GM21423 (cell line): ENCODE measurements at regions not wholly inside any gene's neighbourhood (a gene's known extent, or its start where the extent isn't known, plus 50 kb on each side); places are given as distances from the start of the nearest gene placed in this dataset.

Experiments
- ATAC-seq: cut with Tn5 transposase; IDR thresholded peaks from one replicate; pipeline ENCODE4 v1.9.1; 2021; ENCODE audit warnings: mild to moderate bottlenecking, moderate library complexity; ENCODE audit not compliant: unreplicated experiment

DNA sequence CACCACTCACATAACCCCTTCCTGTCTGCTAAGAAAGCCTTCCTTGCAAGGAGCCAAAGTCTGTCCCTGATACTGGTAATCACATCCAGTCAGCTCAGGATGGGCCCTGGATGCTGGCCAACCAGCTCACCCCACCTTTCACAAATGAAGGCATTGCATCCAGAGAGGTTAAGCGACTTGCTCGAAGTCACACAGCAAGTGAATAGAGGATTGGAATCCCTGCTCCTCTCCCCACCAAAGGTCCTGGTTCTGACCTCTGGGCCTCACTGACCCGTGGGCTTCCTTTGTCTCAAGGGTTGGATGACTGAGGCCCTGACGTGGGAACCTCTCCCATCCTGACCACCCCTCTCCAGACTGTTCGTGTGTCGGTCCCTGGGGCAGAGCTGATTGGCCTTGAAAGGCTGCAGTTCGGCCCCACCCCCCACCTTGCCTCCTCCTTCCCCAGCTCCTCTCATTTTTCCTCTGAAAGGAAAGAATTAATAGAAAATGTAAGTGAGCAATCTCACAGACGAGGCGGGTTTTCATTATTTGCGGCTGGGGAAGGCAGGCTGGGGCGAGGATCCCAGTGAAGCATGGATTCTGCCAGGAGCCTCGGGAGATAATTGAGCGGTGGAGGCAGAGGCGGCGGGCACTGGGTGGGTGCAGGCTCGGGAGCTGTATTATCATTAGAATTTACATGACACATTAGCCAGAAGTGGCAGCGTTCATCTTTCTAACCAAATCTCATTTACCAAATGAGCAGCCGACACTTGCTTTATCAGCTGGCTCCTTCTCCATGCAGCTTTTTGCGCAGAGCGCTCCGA lies 101.5 kb upstream of the CSF3R start:
- no peak for ATAC-seq

- ATAC-seq, result no peak
These were observed 100.4 kb upstream of the CSF3R start for GRCh38 chr1:36583080-36583479.

DNA sequence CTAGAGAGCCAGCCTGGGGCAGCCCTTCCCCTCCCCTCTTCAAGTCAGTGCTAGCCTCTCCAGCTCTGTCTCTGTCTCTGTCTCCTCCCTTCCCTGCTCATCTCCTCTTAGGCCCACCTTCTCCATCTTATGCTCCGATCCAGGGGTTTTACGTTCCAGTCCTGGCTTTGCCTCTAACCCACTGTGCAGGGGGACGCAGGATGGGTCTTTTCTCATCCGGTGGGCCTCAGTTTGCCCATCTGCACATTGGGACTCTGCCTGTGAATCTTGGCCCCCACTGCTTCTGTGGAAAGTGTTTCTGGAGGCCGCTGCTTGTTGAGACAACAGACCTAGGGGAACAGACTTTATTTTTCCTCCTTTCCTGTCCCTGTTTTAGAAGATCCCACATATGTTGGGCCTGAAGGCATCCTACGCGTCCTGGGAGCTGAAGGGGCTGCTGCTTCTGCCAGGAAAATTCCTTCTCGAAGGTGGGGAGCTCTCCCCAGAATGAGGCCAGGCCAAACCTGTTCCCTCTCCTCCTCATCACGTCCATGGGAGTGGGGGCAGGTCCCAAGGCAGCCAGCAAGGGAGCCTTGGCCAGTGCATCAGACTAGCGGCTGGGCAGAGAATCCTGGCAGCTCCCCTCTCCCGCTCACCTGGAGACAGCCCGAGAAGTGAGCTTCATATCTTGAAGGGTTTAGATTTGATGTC lies 99.5 kb upstream of the CSF3R start:
- ATAC-seq, result no peak

DNA sequence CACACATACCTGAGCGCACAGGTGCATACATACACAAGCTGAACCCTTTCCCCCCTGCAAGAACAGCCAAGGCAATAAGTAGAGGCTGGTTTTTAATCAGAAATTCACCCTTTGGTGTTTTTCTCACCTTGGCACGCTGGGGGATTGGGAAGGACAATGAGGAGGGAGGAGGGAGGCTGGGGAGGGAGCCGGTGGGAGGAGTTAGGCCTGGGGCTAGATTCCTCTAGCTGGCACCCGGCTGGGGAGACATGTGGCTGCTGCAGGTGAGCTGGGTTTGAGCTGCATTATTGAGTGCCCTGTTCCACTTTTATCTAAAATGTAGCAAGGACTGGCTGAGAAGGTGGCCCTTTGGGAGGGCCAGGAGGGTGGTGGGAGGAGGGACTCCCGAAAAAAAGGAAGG lies 97.8 kb upstream of the CSF3R start:
- ATAC-seq, result no peak

- no peak for ATAC-seq
These were observed 96.3 kb upstream of the CSF3R start for GRCh38 chr1:36579039-36579438.

- no peak for ATAC-seq
These were observed 93.9 kb upstream of the CSF3R start for GRCh38 chr1:36576551-36577110.

- ATAC-seq, result no peak
These were observed 93.4 kb upstream of the CSF3R start for GRCh38 chr1:36576118-36576517.

- no peak for ATAC-seq
These were observed 90.7 kb upstream of the CSF3R start for GRCh38 chr1:36573445-36573844.

DNA sequence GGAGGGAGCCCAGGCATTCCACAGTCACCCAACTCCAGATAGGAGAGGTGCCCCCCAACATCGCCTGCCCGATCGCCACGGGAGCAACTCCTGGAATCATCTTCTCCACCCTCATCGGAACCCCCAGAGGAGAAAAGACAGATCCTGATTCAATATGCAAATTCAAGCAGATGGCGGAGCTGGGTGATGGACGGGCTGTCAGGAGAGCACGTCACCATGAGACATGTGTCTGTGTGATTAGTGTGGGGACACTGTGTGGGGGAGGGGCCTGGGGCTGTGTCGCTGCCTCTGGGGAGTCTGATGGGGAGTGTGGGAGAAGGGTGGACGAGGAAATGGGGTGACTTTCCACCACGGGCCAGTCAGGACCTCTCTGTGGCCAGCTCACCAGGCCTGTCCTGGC lies 90.2 kb upstream of the CSF3R start:
- ATAC-seq, result no peak

GRCh38 chr1:36572142-36572715 lies 89.5 kb upstream of the CSF3R start:
- no peak for ATAC-seq

GRCh38 chr1:36571106-36571505 lies 88.4 kb upstream of the CSF3R start:
- no peak for ATAC-seq

GRCh38 chr1:36570478-36571060 lies 87.9 kb upstream of the CSF3R start:
- ATAC-seq, result no peak

DNA sequence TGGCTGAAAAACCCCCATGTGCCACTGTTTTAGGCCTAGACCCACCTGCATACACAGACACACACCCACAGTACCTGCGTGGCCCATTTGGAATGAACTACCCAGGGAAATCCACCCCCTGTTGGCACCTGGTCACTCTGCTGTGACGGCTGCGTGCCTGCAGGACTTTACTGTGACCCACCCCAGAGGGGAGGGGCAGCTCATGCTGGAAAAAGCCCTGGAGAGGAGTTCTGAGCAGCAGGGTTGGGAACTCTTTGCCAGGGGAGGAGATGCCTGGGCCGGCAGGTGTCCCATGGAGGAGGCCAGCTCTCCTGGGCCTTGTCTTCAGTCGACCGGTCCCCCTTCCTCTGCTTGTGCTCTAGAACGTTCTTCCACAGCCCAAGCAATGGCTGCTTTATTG lies 87.3 kb upstream of the CSF3R start:
- ATAC-seq, result no peak

DNA sequence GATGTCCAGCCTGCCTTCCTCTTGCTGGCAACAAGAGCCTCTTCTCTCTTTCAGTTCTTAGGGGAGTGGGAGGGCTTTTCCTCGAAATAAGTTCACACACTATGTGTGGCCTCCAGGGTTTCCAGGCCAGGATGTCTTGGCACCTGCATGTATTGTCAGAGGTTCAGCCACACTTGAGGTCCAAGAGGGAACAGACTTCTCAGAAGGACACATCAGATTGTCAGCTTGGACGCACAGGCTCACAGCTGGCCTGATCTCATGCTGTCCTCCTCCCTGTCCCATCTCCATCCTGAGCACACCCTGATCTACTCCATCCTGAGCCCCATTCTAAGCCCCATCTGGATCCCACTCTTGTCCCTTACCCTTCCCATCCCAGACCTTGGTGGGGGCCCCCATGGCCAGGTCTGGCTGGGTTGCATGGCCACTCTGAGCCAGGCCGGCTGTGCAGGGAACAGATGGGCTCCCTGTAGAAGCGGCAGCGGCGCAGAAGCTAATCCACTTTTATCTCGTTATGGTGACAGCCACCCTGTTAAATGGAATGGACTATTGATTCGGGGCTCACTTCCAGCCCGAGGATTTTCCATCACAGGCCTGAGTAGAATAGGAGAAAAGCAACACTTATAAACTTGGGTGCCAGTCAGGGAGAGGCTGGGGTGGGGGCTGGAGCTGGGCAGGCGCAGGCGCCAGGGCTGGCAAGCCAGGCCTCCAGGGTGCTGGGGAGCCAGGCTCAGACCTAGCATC lies 85.1 kb upstream of the CSF3R start:
- ATAC-seq, result no peak

DNA sequence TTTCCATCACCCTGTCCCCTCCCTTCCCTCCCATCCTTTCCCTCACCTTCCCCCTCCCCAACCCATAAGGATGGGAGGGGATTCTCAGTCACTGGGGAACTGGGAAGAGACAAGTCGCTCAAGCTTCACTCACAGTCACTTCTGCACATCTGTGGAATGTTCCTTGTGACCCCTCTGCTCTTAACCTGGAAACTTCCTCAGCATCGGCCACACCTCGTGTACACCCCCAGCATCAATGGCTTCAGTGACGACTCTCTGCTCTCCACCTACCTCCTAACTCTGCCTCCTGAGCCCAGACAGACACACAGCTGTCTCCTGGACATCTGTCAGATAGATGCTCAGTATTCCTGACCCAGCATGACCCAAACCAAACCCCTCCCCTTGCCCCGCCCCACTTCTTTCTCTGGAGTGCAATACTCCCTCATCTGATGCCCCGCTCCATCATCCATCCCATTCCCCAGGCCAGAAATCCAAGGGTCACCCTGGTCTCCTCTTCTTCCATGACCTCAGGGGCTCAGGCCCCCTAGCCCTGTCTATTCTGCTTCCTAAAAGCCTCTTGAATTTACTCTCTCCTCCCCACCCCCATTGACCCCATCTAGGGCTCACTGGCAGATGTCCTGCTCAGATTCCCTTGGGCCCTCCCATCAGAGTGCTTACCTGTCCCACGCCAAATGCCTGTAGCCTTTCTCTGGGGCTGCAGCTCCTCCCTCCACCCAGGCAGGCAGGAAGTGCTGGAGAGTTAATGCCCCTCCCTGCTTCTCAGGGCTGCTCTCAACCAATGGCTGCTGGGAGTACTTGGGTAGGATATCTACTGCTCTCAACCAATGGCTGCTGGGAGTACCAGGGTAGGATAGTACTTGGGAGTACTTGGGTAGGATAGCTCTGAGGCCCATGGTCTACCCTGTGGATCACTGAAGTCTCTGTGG lies 83.1 kb upstream of the CSF3R start:
- no peak for ATAC-seq

GRCh38 chr1:36562181-36562685 lies 79.5 kb upstream of the CSF3R start:
- no peak for ATAC-seq

DNA sequence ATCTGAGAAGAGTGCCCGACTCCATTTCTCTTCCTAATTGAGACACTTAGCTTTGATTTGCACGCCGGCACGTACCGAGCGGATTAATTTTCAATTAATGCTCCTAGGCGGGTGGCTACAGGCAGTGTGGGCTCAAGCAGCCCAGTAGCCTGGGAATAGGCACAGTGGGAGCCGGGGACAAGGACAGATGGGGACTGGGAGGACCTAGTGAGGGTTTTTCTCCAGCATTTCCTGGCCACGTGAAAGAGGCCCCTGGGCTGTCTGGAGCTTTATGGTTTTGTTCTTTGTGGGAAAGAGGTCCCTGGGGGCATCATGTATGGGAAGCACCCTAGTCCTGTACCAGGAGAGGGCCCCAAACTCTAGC lies 78.6 kb upstream of the CSF3R start:
- ATAC-seq, result no peak

DNA sequence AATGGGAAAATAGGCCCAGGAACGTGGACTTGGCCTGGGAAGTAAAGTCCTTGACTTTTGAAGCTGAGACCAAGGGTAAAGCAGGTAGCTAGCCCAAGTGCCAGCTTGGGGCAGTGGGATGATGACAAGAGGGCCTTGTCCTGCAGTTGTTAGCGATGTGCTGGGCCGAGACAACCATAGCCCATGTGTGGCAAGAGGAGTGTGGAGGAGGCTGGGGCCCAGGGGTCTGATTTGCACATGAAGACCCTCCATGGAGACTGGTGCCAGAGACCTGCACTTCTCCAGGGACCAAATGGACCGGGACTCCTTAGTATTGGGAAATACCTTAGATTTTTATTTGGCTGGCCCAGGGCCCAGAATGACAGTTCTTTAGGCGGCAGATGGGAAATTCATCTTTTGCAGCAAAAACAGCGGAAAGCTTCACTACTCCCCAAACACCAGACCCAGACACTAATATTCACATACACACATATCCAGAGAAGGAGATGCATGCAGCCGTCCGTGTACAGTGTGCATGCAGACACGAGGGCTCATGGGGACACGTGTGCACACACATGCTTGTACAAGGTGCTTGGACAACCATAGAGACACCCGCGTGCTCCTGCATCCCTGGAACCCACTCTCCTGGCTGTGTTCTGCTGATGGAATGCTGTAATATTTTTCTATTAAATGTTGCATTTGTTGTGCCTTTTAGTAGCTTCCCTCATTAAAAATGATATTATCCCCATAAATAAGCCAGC lies 78.1 kb upstream of the CSF3R start:
- no peak for ATAC-seq

DNA sequence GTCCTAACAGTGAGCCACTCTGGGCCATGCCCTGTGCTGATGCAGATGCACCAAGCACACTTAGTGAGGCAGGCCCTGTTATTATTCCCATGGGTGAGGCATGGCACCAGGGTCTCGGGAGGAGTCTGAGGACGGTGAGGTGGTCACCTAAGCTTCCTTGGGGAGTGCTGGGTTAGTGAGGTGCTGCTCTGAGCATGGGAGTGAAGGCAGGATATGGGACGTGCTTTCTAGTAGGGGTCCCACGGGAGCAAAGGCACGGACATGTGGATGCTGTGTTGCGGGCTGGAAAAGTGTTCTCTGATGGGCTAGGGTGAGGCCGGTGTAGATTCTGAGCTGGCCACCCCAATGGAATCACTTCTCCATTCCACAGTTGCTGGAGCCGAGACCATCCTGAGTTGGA lies 77.5 kb upstream of the CSF3R start:
- ATAC-seq, result no peak
